ENCODE measurements at regions not wholly inside any gene's neighbourhood (a gene's known extent, or its start where the extent isn't known, plus 50 kb on each side); places are given as distances from the start of the nearest gene placed in this dataset.

- no peak for DNase-seq
These were observed 70.2 kb downstream of the HRH4 start for GRCh38 chr18:24530630-24531111.

GRCh38 chr18:24534271-24534670 lies 73.8 kb downstream of the HRH4 start:
- no peak for DNase-seq

GRCh38 chr18:24534737-24535136 lies 74.3 kb downstream of the HRH4 start:
- no peak for DNase-seq

- DNase-seq = no peak
These were observed 75.3 kb downstream of the HRH4 start for GRCh38 chr18:24535527-24536295.

GRCh38 chr18:24536326-24536725 lies 75.9 kb downstream of the HRH4 start:
- no peak for DNase-seq

- no peak for DNase-seq
These were observed 76.4 kb downstream of the HRH4 start for GRCh38 chr18:24536834-24537233.

- DNase-seq = no peak
These were observed 78.2 kb downstream of the HRH4 start for GRCh38 chr18:24538414-24539264.

GRCh38 chr18:24539866-24540617 lies 79.6 kb downstream of the HRH4 start:
- DNase-seq = no peak

- no peak for DNase-seq
These were observed 80.5 kb downstream of the HRH4 start for GRCh38 chr18:24540896-24541295.

GRCh38 chr18:24543086-24543794 lies 82.8 kb downstream of the HRH4 start:
- no peak for DNase-seq

- DNase-seq = no peak
These were observed 83.5 kb downstream of the HRH4 start for GRCh38 chr18:24543795-24544498.

GRCh38 chr18:24544949-24545348 lies 84.5 kb downstream of the HRH4 start:
- DNase-seq = no peak

GRCh38 chr18:24545651-24546050 lies 85.2 kb downstream of the HRH4 start:
- no peak for DNase-seq

- DNase-seq = no peak
These were observed 85.9 kb downstream of the HRH4 start for GRCh38 chr18:24546307-24546706.

GRCh38 chr18:24548583-24548982 lies 88.1 kb downstream of the HRH4 start:
- no peak for DNase-seq

GRCh38 chr18:24552218-24552617 lies 91.8 kb downstream of the HRH4 start:
- DNase-seq = no peak

GRCh38 chr18:24553571-24554285 lies 93.3 kb downstream of the HRH4 start:
- DNase-seq = no peak

GRCh38 chr18:24558403-24558802 lies 98.0 kb downstream of the HRH4 start:
- no peak for DNase-seq

GRCh38 chr18:24559526-24559925 lies 99.1 kb downstream of the HRH4 start:
- no peak for DNase-seq

GRCh38 chr18:24560511-24560981 lies 100.1 kb downstream of the HRH4 start:
- DNase-seq = no peak

- DNase-seq = no peak
These were observed 101.0 kb downstream of the HRH4 start for GRCh38 chr18:24561369-24561965.

Data from CD4-positive, alpha-beta T cell treated with Interleukin-1 beta for 1 hour (primary cell).